ENCODE measurements at regions not wholly inside any gene's neighbourhood (a gene's known extent, or its start where the extent isn't known, plus 50 kb on each side); places are given as distances from the start of the nearest gene placed in this dataset.

- peak; percentile 93 for DNase-seq (ENCODE audit: low read depth)
These were observed 219.2 kb upstream of the TBX3 start for GRCh38 chr12:114903083-114903691.

DNA sequence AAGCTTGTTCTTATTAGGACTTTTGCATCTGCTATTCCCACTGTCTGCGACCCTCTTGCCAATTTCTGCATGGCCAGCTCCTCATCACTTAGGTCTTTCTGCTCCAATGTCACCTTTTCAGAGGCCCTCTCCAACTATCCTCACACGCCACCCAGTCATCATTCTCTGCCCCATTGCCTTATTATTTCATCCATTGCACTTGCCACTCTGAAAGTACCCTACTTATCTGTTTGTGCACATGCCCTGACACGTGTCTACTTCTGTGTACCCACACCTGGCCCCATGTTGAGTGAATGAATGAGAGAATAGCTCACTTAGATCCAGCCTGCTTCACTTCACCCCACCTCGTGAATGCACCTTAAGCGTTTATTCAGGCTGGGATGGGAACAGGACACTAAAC, 218.7 kb upstream of the TBX3 start:
- DNase-seq (ENCODE audit: low read depth): no peak

- peak; percentile 35 for DNase-seq (ENCODE audit: low read depth)
These were observed 217.3 kb upstream of the TBX3 start for GRCh38 chr12:114901316-114901715.

GRCh38 chr12:114898159-114898558, 214.2 kb upstream of the TBX3 start:
- no peak for DNase-seq (ENCODE audit: low read depth)

GRCh38 chr12:114895827-114896226, 211.9 kb upstream of the TBX3 start:
- DNase-seq (ENCODE audit: low read depth): peak; percentile 59

DNA sequence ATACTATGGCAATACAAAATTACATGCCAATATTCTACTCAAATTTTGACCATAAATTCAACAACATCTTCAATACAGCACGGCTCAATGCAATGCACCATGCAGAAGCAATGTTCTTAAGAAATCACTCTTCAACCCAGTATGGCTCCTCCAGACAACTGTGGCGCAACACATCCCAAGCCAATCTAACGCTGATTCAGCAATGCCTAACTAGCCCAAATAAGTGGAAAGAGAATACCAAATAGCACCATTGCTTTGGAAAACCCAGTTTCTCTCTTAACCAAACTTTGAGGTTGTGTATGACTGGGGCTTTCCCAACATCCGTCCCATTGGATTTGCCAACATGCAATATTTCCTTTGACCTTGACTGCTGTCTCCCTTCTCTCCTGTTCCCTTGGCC, 211.1 kb upstream of the TBX3 start:
- no peak for DNase-seq (ENCODE audit: low read depth)

DNA sequence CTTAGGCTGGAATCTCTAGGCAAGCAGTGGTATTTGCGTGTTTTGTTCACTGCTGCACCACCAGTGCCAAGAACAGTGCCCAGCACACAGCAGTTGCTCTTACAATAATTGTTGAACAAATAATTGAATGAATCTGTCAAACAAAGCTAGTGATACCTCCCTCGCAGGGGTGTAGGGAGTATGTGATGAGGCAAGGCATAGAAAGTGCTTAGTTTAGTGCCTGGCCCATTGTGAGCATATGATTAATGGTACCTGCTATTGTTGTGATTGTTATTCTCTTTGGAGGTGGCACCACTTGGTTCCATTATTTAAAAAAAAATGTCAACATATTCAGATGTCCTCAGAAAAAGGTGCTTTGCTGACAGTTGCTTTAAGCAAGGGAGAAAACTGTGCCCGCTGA, 210.1 kb upstream of the TBX3 start:
- DNase-seq (ENCODE audit: low read depth): no peak

GRCh38 chr12:114888928-114889584, 205.1 kb upstream of the TBX3 start:
- no peak for DNase-seq (ENCODE audit: low read depth)

DNA sequence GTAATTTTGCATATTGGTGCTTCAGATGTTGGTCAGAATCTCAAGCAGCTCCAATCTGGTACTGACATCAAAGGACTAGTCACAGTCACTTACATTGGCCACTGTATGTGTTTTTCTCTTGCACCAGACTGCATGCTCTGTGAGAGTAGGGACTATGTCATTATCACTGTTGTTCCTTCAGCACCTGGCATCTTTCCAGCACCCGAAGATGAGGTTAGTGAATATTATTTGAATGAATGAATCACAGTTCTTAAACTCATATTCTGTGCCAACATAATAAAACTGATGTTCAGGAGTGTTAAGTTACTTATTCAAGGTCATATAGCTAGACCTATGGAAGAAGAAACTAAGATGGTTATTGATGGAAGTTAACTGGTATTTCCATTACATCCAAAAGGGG, 204.5 kb upstream of the TBX3 start:
- DNase-seq (ENCODE audit: low read depth): peak; percentile 73

GRCh38 chr12:114885501-114885900, 201.5 kb upstream of the TBX3 start:
- DNase-seq (ENCODE audit: low read depth): no peak

- peak; percentile 27 for DNase-seq (ENCODE audit: low read depth)
These were observed 200.6 kb upstream of the TBX3 start for GRCh38 chr12:114884575-114884974.

GRCh38 chr12:114882083-114882482, 198.1 kb upstream of the TBX3 start:
- DNase-seq (ENCODE audit: low read depth): no peak

- no peak for DNase-seq (ENCODE audit: low read depth)
These were observed 195.4 kb upstream of the TBX3 start for GRCh38 chr12:114879354-114879753.

- DNase-seq (ENCODE audit: low read depth): no peak
These were observed 194.8 kb upstream of the TBX3 start for GRCh38 chr12:114878781-114879180.

DNA sequence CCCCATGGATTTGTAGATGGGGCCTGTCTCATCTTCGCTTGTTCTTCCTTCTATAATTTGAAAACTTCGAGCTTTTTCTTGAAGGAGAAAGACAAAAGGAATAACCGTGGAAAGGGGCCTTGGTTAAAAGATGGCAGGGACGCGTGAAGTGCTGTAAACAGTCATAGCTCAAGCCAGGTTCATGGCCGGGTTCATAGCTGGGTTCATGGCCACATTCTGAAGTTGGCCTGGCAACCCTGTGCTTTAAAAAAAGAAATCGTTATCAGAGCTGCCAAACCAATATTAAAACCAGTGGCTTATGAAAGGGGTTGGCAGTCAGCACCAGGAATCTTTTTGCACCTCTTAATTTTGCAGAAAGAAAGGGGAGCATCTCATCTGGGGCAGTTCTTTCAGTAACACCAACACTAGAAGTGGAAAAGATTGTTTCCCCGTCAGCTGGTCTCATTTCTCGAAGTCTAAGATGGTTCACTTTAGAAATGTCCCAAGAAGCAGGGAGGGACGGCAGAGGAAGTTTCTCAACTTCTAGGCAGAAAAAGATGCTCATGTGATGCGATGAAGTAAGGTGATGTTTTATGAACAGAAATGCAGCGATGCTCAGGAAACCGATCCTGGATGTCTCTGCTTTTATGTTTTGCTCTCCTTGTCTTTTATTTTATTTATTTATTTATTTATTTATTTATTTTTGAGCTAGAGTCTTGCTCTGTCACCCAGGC, 193.1 kb upstream of the TBX3 start:
- DNase-seq (ENCODE audit: low read depth): no peak

- DNase-seq (ENCODE audit: low read depth): no peak
These were observed 191.3 kb upstream of the TBX3 start for GRCh38 chr12:114875313-114875712.

DNA sequence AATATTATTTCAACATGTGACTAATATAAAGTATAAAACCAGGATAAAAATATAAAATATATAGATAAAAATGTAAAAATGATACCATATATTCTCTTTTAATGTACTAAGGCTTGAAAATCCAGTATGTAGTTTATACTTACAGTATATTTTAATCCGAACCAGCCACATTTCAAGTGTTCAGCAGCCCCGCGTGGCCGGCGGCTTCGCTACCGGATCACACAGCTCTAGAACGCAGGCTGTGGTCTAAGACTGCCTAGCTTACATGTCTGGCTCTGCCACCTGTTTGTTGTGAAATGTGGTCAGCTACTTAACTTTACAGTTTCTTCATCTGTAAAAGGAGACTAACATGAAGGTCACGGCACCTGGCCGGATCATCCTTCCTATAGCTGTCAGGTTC, 189.7 kb upstream of the TBX3 start:
- no peak for DNase-seq (ENCODE audit: low read depth)

DNA sequence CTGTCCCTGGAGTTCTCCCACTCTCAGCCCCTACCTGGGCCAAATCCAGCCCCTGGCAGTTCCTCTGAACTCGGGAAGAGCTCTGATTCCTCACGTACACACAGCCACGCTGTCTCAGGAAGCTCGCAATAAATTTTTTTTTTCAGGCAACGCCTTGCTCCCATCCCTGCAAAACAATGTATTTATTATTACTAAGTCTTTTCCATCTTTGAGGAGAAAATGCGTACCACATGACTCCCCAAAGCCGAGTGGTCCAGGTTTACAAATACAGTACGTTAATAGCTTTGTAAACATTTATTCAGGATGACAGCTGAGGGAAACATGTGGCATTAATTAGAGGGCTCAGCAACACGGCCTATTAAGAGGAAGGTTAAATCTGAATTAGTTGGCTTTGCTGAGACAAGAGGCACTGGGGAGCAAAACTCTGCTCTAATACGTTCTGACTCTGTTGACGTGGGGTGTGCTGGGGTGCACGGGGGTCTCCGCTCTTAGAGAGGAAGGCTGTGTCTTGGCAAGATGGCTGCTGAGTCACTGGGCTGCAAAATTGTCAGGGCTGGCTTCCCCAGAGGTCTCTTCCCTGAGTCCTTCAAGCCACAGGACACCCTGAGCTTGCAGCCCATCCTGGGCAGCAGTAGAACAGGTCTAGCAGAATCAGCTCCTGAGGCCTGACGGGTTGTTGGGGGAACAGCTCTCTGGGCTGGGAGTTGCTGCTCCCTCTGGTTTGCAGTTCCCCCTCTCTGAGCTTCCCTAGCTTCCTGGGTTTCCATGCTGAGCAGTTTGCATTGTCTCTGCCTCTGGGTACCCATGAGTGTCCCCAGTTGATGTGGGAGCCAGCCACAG, 185.2 kb upstream of the TBX3 start:
- DNase-seq (ENCODE audit: low read depth): peak; percentile 90

DNA sequence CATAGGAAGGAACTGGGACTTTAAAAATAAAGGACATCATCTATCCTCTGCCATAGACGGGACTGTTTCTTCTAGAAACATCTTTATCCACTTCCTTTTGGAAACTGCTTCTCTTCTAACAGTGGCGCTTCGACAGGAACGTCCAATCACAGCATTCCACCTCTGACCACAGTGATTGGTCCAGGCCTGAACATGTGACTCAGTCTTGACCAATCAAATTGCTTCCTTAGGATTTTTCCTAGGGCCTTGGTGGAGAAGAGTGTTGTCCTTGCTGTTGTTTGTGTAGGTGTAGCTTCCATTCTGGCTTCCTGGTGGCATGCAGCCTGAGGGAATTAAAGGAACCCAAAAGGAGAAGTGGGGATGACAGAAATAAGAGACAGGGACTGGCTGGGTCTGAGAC, 182.4 kb upstream of the TBX3 start:
- no peak for DNase-seq (ENCODE audit: low read depth)

GRCh38 chr12:114864837-114865551, 181.0 kb upstream of the TBX3 start:
- DNase-seq (ENCODE audit: low read depth): peak; percentile 6

- DNase-seq (ENCODE audit: low read depth): no peak
These were observed 179.9 kb upstream of the TBX3 start for GRCh38 chr12:114863911-114864310.

DNA sequence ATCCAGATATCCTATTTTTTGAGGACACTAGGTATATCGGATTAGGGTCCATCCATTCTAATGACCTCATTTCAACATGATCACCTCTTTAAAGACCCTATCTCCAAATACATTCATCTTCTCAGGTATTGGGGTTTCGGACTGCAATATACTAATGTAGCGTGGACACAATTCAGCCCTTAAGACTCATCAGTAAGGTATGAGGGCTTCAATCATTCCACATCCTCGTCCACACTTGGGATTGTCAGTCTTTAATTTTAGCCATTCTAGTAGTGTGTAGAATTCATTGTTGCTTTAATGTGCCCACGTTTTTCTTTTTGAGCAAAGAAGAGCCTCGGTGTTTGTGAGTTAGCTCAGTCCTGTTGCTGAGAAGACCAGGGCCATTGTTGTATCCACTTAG, 177.0 kb upstream of the TBX3 start:
- no peak for DNase-seq (ENCODE audit: low read depth)

Measured in EH (cell line).